Adrenal gland (tissue), 9 donors: ENCODE measurements at regions not wholly inside any gene's neighbourhood (a gene's known extent, or its start where the extent isn't known, plus 50 kb on each side); places are given as distances from the start of the nearest gene placed in this dataset.

Source experiments
- DNase-seq, 7 donors: peaks; one replicate each; pipeline ENCODE4 v3.0.0-alpha.2; 2019 to 2020
- H3K27ac ChIP-seq, 5 donors: fragments of 200-600 bp; sonication (generic) in 4 of 5; 1 replicate in 3 of 5; 2 replicates in 2 of 5; pipeline versions ENCODE4 v1.5.1 to v1.8.0; 2016 to 2020; ENCODE audit warnings: mild to moderate bottlenecking in 1 of 5
- H3K27me3 ChIP-seq: fragments of 200-600 bp; 2 replicates; pipeline ENCODE4 v1.8.0; 2021
- H3K36me3 ChIP-seq, 2 donors: fragments of 200-600 bp; replicated peaks in 1 of 2; 1 replicate in 1 of 2; 2 replicates in 1 of 2; pipeline versions ENCODE4 v1.5.1 to v1.8.0; 2018 to 2022
- H3K4me1 ChIP-seq, 2 donors: fragments of 200-600 bp; replicated peaks in 1 of 2; 1 replicate in 1 of 2; 2 replicates in 1 of 2; pipeline versions ENCODE4 v1.5.1 to v1.8.0; 2018 to 2021
- H3K4me3 ChIP-seq, 4 donors: fragments of 200-600 bp; sonication (generic) in 3 of 4; one replicate each; pipeline ENCODE4 v1.5.1; 2016 to 2018
- H3K9me3 ChIP-seq, 3 donors: fragments of 200-600 bp; sonication (generic) in 1 of 3; replicated peaks in 1 of 3; 1 replicate in 2 of 3; 2 replicates in 1 of 3; pipeline versions ENCODE4 v1.5.1 to v1.8.0; 2016 to 2021
- CTCF ChIP-seq, 6 experiments: fragments of 450-650 bp in 4 of 6; fragments of 200-600 bp in 2 of 6; sonication (generic) in 1 of 6; IDR thresholded peaks; 1 replicate in 5 of 6; 2 replicates in 1 of 6; pipeline versions ENCODE4 v1.5.1 to v1.8.0; 2016 to 2021; ENCODE audit warnings: antibody characterized with exemption in 6 of 6, mild to moderate bottlenecking in 2 of 6, moderate library complexity in 1 of 6
- POLR2A ChIP-seq, 2 donors: fragments of 450-650 bp; IDR thresholded peaks; one replicate each; pipeline ENCODE4 v1.6.1; 2017; ENCODE audit warnings: antibody characterized with exemption in 2 of 2, mild to moderate bottlenecking in 2 of 2, moderate library complexity in 1 of 2
- WGBS, 4 donors: extraction: QIAGEN DNeasy Blood & Tissue Kit in 2 of 4; methylation state at CpG; one replicate each; pipeline versions ENCODE4 v1.1.5 to v1.1.7; 2013 to 2017; 5-methylcytosine and 5-hydroxymethylcytosine counted together
- intact Hi-C, 2 donors: fragments of 100-400 bp; cut with DNase I; formaldehyde crosslinking; loops; one replicate each; pipeline versions ENCODE4 v1.14.1 to v1.15.0; 2022 to 2023
- donor health status: healthy with polysubstance abuse.
- donor health status: Bipolar disorder and iron deficiency.
- donor health status: DM: yes; HTN: yes; CAD: no.
- donor health status: DM: no; HTN: no; CAD: no.
- donor health status: DM: no; HTN: no; CAD: no.

GRCh38 chr2:5315041-5315440 is 377.1 kb upstream of the SOX11 start:
- 22 to 49% (median 35%) methylated on average over 2 of the region's 2 CpGs for WGBS, 4 donors
- H3K4me1 ChIP-seq = no peaks in the 10 kb centered on the region
- intact Hi-C loops = no loop called here
- no peak overlapping the region for H3K27ac ChIP-seq
- no peaks in the 10 kb centered on the region for H3K27me3 ChIP-seq
- H3K9me3 ChIP-seq = no peaks in the 10 kb centered on the region
- H3K36me3 ChIP-seq = no peaks in the 10 kb centered on the region
- no peak for DNase-seq
- TF ChIP-seq CTCF (IDR thresholded peaks at IDR 0.05) (no peak), POLR2A (IDR thresholded peaks at IDR 0.05) (no peak)
- H3K4me3 ChIP-seq = no peak overlapping the region

GRCh38 chr2:5315512-5315911 is 376.7 kb upstream of the SOX11 start:
- TF ChIP-seq POLR2A (IDR thresholded peaks at IDR 0.05) = no peak
- no peak for TF ChIP-seq CTCF (IDR thresholded peaks at IDR 0.05)
- DNase-seq = no peak
- intact Hi-C loops = no loop called here

GRCh38 chr2:5316001-5316490 is 376.1 kb upstream of the SOX11 start:
- intact Hi-C loops = no loop called here
- no peaks in the 10 kb centered on the region for H3K36me3 ChIP-seq
- no peak overlapping the region for H3K4me3 ChIP-seq
- no peaks in the 10 kb centered on the region for H3K9me3 ChIP-seq
- no peaks in the 10 kb centered on the region for H3K27me3 ChIP-seq
- WGBS, 4 donors = 71 to 90% (median 82%) methylated on average over 1 of the region's 1 CpG
- no peak overlapping the region for H3K27ac ChIP-seq
- no peak for DNase-seq
- no peak for TF ChIP-seq POLR2A (IDR thresholded peaks at IDR 0.05)
- TF ChIP-seq CTCF (IDR thresholded peaks at IDR 0.05) = no peak
- no peaks in the 10 kb centered on the region for H3K4me1 ChIP-seq

More at GRCh38 chr2:5315512-5315911, 376.7 kb upstream of the SOX11 start:
- H3K36me3 ChIP-seq = no peaks in the 10 kb centered on the region
- no peaks in the 10 kb centered on the region for H3K27me3 ChIP-seq
- H3K27ac ChIP-seq = no peak overlapping the region
- H3K4me1 ChIP-seq = no peaks in the 10 kb centered on the region
- WGBS, 4 donors = 74 to 91% (median 76%) methylated on average over 4 of the region's 4 CpGs
- no peaks in the 10 kb centered on the region for H3K9me3 ChIP-seq
- no peak overlapping the region for H3K4me3 ChIP-seq

- Histone ChIP-seq H3K9me3 (no peaks in the 10 kb centered on the region), H3K27ac (no peak overlapping the region), H3K4me1 (no peaks in the 10 kb centered on the region), H3K36me3 (no peaks in the 10 kb centered on the region), H3K4me3 (no peak overlapping the region), H3K27me3 (no peaks in the 10 kb centered on the region)
- no peak for DNase-seq
- WGBS, 4 donors = 78 to 97% (median 92%) methylated on average over 1 of the region's 1 CpG
- TF ChIP-seq POLR2A (IDR thresholded peaks at IDR 0.05) = no peak
- TF ChIP-seq CTCF (IDR thresholded peaks at IDR 0.05) = no peak
- intact Hi-C loops = no loop called here
Observed at GRCh38 chr2:5319493-5319892, 372.7 kb upstream of the SOX11 start.
